Omental fat pad (tissue), 3 donors: ENCODE measurements at regions not wholly inside any gene's neighbourhood (a gene's known extent, or its start where the extent isn't known, plus 50 kb on each side); places are given as distances from the start of the nearest gene placed in this dataset.

Source experiments
- ATAC-seq: fragments of 150-250 bp; one replicate; pipeline ENCODE4 v1.9.1; 2016; ENCODE audit warnings: mild to moderate bottlenecking, moderate library complexity; ENCODE audit not compliant: low FRiP score
- DNase-seq: peaks from one replicate; pipeline ENCODE4 v3.0.0-alpha.2; 2019; ENCODE audit warnings: low spot score
- CTCF ChIP-seq, 3 donors: fragments of 450-650 bp; IDR thresholded peaks; one replicate each; pipeline ENCODE4 v1.5.1; 2016 to 2017; ENCODE audit warnings: antibody characterized with exemption in 3 of 3, mild to moderate bottlenecking in 3 of 3, moderate library complexity in 2 of 3

GRCh38 chr2:241976296-241976695, 106.8 kb downstream of the RTP5 start:
- no peak for TF ChIP-seq CTCF (IDR thresholded peaks at IDR 0.05)
- ATAC-seq (no peak), DNase-seq (no peak)

GRCh38 chr2:241977557-241978300, 108.2 kb downstream of the RTP5 start:
- DNase-seq: no peak
- no peak for TF ChIP-seq CTCF (IDR thresholded peaks at IDR 0.05)
- ATAC-seq: no peak

- DNase-seq: no peak
- ATAC-seq: no peak
- TF ChIP-seq CTCF (IDR thresholded peaks at IDR 0.05): no peak
These were observed 109.1 kb downstream of the RTP5 start for GRCh38 chr2:241978670-241979069.

DNA sequence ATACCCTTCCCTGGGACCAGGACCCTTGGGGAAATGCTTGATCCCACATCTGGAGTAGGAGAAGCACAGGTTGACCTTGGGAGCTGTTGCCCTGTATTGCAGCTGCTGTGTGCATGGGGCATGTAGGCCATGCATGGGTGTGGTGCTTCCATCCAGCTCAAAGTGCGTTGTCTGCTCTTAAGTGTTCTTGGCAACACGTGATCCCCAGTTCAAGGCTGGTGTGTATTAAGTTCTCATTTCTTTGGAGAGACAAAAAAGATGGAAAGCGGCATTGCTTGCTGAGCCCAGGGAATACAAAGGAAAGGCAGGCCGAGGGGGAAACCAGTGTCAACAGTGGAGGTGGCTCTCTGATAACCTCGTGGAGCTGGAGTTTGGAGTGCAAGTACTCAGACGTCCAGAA, 110.7 kb downstream of the RTP5 start:
- DNase-seq (no peak), ATAC-seq (no peak)
- no peak for TF ChIP-seq CTCF (IDR thresholded peaks at IDR 0.05)

DNA sequence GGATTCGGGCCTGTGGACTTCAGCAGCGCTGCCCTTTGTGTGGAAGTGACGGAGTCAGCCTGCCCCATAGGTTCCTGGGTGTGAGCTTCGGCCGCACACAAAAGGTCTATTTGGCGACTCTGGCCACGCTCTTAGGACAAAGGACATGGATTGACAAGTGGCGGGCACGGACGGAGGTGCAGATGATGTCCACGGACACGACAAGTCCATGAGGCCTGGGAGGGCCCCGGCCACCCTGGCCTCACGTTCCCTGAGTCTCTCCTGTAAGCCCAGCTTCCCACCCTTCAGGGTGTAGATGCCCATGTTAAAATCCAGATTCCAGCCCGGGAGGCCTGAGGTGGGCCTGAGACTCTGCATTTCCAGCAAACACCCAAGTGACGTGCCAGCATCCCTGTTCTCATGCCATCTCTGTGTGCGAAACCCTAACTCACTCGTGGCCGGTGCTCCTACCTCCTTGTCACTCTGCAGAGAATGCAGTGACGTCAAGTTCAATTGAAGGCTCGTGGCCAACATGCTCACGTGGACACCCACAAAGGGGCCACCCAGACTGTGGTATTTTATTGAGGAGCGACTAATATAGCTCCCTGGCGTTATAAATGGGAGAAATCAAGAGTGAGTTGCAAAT, 111.7 kb downstream of the RTP5 start:
- ATAC-seq: no peak
- no peak for DNase-seq
- no peak for TF ChIP-seq CTCF (IDR thresholded peaks at IDR 0.05)

GRCh38 chr2:241982706-241983570, 113.4 kb downstream of the RTP5 start:
- no peak for TF ChIP-seq CTCF (IDR thresholded peaks at IDR 0.05)
- ATAC-seq: no peak
- no peak for DNase-seq
